Upper lobe of left lung (tissue), 4 donors: ENCODE measurements at regions not wholly inside any gene's neighbourhood (a gene's known extent, or its start where the extent isn't known, plus 50 kb on each side); places are given as distances from the start of the nearest gene placed in this dataset.

ENCODE experiments used
- POLR2A ChIP-seq, 4 donors: fragments of 450-650 bp; IDR thresholded peaks; one replicate each; pipeline ENCODE4 v1.5.1; 2016 to 2017; ENCODE audit warnings: antibody characterized with exemption in 4 of 4, mild to moderate bottlenecking in 2 of 4
- POLR2AphosphoS5 ChIP-seq, 2 donors: sonication (generic); formaldehyde crosslinking; IDR thresholded peaks; one replicate each; pipeline ENCODE4 v1.5.1; 2017; ENCODE audit warnings: antibody characterized with exemption in 2 of 2
- TF ChIP-seq, protein P1 (sequence below), 6 experiments: fragments of 450-650 bp in 4 of 6; fragments of 200-600 bp in 2 of 6; sonication (generic) in 2 of 6; IDR thresholded peaks; one replicate each; pipeline ENCODE4 v1.5.1; 2016 to 2019; ENCODE audit warnings: antibody characterized with exemption in 6 of 6

DNA sequence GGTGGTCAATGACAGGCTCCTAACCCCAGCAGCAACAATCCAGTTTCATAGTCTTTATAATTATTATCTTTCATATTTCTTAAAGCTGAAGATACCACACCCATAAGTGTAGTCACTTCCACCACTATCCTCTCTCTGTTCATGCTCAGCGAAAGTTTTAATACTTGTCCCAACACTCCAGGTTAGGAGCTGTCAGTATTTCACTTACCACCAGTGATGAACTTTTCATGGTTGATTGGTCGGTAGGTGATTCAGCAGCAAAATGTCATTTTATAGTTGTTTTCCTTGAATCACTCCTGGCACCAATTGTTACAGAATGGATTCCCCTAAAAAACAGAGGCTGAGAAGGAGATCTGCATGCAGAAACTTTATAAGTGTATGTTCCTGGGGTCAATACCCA is 324.9 kb downstream of the CCDC85A start:
- TF ChIP-seq, protein P1, sequence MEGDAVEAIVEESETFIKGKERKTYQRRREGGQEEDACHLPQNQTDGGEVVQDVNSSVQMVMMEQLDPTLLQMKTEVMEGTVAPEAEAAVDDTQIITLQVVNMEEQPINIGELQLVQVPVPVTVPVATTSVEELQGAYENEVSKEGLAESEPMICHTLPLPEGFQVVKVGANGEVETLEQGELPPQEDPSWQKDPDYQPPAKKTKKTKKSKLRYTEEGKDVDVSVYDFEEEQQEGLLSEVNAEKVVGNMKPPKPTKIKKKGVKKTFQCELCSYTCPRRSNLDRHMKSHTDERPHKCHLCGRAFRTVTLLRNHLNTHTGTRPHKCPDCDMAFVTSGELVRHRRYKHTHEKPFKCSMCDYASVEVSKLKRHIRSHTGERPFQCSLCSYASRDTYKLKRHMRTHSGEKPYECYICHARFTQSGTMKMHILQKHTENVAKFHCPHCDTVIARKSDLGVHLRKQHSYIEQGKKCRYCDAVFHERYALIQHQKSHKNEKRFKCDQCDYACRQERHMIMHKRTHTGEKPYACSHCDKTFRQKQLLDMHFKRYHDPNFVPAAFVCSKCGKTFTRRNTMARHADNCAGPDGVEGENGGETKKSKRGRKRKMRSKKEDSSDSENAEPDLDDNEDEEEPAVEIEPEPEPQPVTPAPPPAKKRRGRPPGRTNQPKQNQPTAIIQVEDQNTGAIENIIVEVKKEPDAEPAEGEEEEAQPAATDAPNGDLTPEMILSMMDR (IDR thresholded peaks at IDR 0.05) = no peak
- no peak for TF ChIP-seq POLR2A (IDR thresholded peaks at IDR 0.05)
- TF ChIP-seq POLR2AphosphoS5 (IDR thresholded peaks at IDR 0.05) = no peak
